ENCODE measurements at regions not wholly inside any gene's neighbourhood (a gene's known extent, or its start where the extent isn't known, plus 50 kb on each side); places are given as distances from the start of the nearest gene placed in this dataset.
A peak's percentile ranks its signal among the peaks of the same experiment; 100 is the strongest.
"Not testable (repeated sequence)": the region's sequence is repeated elsewhere in the genome, so short reads cannot be mapped to it uniquely, and the experiment has no call there.

GRCh38 chr10:38209332-38209731 lies 115.2 kb downstream of the ZNF37A start:
- DNase-seq = no peak

DNA sequence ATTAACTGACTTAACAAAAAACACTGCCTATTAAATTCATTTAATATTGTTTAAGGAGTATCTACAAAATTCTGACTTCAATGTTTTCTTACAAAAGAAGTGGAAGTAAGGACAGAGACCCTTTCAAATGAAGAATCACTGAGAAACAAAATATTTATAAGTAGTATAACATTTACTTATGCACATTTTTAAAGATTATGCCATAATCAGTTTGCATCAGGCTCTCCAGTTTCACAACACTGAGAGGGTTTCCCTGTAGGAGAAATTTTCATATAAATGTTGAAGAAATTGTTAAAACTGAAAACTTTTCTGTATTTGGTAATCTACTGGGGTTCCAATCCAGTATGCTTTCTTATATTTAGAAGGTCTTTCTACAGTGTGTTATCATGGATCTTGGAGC lies 115.6 kb downstream of the ZNF37A start:
- not testable (repeated sequence) for DNase-seq

- no peak for DNase-seq
Observed at GRCh38 chr10:38212460-38212859, 118.3 kb downstream of the ZNF37A start.

DNA sequence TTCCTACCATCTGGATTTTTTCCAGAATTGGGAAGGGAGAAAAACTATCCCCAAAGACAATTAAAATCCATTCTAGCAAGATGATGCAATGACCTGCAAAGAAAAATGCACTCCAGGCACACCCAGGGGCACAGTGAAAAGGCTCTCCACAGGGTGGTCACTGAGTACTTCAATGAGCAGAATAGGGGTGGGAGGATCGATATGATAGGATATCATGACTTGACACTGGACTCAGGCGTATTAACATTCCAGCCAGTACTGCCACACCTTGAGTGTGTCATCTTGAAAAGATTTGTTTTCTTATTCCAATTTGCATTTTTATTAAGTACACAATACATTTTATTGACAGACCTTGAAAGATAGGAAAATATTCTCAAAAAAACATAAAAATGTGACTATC lies 132.2 kb downstream of the ZNF37A start:
- no peak for DNase-seq

DNA sequence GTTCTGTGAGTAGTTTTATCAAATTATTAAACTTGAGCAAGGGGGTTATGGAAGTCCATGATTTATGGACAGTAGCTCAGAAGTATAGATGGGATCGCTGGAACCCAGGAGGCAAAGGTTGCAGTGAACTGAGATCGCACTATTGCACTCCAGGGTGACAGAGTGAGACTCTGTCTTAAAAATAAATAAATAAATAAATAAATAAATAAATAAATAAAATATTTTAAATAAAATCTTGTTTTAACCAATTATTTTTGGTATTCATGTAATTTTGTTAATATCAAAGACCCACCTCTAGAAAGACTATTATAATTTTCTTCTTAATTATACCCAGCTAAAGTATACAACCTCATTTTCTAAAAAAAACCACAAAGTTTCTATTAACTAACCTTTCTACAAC lies 134.3 kb downstream of the ZNF37A start:
- no peak for DNase-seq

DNA sequence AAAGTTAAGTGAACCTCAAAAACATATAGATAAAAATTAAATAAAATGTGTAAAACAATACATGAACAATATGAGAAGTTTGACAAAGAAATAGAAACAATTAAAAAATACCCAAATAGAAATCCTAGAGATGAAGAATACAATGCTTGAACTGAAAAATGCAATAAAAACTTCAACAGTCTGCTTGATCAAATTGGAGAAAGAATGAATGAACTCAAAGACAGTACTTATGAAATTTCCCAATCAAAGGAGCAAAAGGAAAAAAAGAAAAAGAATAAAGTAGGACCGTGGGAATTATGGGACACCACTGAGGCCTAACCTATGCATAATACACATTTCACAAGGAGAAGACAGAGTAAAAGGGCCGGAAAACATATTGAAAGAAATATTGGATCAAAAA lies 144.3 kb downstream of the ZNF37A start:
- not testable (repeated sequence) for DNase-seq

DNA sequence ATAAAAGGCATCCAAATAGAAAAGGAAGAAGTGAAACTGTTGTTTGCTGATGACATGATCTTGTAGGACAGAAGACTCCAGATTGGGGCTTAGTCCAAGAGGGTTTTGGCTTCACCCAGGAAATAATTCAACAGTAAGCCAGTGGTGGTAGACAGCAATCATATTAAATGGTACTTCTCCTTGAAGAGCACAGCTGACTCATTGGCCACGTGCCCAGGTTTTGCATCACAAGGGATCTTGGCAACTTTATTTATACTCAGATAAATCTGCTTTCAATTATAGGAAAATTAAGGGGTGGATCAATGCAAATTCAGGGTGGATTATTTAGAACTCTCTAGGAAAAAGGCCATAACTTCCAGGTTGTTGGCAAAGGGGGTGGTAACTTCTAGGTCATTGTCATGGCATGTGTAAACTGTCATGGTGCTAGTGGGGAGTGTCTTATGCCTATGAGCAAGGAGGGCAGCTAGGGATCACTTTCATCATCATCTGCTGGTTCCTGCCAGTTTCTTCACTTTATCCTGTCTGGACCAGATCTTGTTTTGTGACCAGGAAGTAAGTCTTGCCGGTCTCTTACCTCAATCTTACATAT lies 148.0 kb downstream of the ZNF37A start:
- not testable (repeated sequence) for DNase-seq

GRCh38 chr10:38248113-38248512 lies 154.0 kb downstream of the ZNF37A start:
- not testable (repeated sequence) for DNase-seq

DNA sequence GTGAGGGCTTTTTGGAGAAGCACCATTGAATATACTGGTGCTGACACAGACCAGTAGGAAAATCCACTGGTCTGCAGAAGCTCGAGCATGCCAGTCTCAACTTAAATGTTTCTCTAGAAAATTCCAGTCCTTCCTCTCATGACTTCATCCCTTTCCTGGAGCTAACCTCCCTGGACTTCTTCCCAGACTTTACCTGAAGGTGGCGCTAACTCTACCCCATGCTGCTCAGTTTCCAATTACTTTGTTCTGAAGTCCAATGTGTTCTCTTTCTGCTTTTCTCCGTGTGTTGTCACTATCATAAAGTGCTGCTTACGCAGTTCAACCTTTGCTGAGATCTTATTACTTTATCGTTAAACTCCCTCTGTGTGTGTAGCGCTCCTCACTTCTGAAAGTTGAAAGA lies 158.4 kb downstream of the ZNF37A start:
- DNase-seq = not testable (repeated sequence)

DNA sequence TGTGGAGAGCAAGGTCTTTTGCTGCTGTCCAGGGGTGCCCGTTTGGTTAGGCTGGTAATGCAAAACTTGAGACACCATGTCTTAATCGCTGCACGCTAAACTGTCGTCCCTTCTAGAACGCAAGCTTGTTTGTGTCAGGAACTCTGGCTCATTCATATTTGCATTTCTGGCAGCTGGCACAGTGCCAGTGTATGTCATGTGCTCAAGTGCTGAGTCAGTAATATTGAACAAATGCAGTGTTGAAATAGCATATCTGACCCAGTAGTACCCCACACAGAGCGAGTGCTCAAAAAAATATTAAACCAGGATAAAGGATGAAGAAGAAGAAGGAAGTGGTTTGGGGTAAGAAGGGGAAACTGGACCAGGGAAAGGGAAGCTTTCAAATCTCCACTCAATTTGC lies 173.4 kb downstream of the ZNF37A start:
- DNase-seq = not testable (repeated sequence)

- DNase-seq = not testable (repeated sequence)
Observed at GRCh38 chr10:38271031-38271430, 176.9 kb downstream of the ZNF37A start.

- DNase-seq = not testable (repeated sequence)
Observed at GRCh38 chr10:38274879-38275278, 180.7 kb downstream of the ZNF37A start.

- DNase-seq = not testable (repeated sequence)
Observed at GRCh38 chr10:38292560-38292959, 198.4 kb downstream of the ZNF37A start.

DNA sequence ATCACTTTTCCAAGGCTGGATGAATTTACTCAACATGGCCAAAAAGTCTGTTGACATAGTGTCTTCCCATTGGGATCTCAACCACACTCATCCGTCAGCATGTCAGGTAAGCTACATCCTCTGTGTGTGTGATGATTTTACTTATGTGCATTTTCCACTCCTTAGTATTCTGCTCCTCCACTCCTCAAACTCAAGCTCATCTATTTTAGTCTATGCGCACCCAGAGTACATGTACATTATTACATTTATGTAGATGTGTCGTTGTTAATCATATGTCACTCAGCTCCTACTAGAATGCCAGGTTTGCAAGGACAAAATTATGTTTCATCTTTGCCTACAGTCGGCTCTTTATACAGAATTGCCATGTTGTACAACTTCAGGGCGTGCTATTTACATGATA lies 216.0 kb downstream of the ZNF37A start:
- DNase-seq = not testable (repeated sequence)

GRCh38 chr10:38315090-38315805 lies 221.1 kb downstream of the ZNF37A start:
- not testable (repeated sequence) for DNase-seq

- not testable (repeated sequence) for DNase-seq
Observed at GRCh38 chr10:38321393-38321792, 227.3 kb downstream of the ZNF37A start.

- DNase-seq = not testable (repeated sequence)
Observed at GRCh38 chr10:38330306-38330705, 236.2 kb downstream of the ZNF37A start.

DNA sequence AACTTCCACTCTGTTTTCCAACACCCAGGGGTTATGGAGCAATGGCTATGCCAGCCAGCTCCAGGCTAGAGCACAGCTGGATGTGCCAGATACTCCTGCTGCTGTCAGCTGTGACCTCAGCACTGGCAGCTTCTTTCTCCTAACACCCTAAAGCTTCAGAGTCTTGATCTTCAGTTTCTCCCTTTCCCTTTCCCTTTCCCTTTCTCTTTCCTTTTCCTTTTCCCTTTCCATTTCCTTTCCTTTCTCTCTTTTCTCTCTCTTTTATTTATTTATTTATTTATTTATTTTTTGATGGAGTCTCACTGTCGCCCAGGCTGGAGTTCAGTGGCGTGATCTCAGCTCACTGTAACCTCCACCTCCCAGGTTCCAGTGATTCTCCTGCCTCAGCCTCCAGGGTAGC lies 237.0 kb downstream of the ZNF37A start:
- not testable (repeated sequence) for DNase-seq

GRCh38 chr10:38333699-38334098 lies 239.6 kb downstream of the ZNF37A start:
- not testable (repeated sequence) for DNase-seq

GRCh38 chr10:38350645-38351044 lies 256.5 kb downstream of the ZNF37A start:
- not testable (repeated sequence) for DNase-seq

DNA sequence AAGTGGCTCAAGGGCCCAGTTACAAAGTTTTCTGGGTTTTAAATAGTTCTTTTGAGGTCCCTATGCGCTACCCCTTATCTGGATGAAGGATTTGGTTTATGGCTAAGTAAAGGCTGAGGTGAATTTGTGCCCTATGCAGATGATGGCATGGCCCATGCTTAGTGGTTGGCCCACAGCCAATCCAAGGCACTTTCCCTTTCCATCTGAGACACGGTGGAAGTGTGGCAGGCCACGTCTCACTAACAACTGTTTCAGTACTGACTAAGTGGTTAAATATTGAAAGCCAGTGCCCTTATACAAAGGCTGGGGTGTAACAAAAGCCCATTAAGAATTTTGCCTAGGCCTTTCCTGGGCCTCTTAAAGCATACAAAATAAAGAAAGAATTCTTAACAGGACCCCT lies 260.3 kb downstream of the ZNF37A start:
- DNase-seq = not testable (repeated sequence)

- peak; percentile 62 to 64 for DNase-seq
Observed at GRCh38 chr10:38355911-38356526, 261.9 kb downstream of the ZNF37A start.

DNA sequence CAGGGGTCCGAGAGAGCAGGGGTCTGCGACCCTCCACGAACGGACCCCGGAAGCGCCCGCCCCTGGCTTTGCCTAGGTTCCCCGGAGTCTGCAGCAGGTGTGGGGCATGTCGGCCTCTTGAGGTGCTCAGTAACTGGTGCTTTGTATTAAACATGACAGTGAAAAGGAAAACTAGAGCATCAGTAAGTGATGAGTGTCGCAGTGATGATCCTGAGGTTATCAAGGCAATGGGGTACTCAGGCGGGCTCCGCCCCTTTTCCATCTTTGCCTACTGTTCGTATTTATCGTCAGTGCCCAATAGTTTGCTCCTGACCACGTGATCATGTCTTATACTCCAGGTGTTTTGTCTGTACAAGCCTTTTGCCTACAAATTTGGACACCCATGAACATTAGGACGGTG lies 262.4 kb downstream of the ZNF37A start:
- DNase-seq = not testable (repeated sequence)

DNA sequence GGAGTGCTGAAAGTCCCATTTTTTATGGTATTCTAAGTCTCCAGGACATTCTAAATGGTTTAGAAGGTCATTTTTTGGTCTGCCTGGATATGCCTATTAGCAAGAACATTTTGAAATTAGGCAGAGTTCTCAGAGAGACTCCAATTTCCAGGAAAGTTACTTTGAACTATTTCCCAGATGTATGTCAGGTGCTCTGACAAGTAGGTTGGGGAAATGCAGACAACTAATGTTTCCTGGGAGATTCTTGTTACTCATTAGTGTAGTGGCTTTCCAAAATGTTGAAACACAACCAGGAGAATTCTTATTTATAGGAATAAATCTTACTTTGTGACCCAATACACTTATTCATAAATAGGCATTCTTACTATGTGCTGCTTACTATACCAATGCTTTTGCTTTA lies 268.4 kb downstream of the ZNF37A start:
- DNase-seq = not testable (repeated sequence)

Data from stimulated activated CD4-positive, alpha-beta T cell treated with anti-CD3 and anti-CD28 coated beads, Interleukin-2, amount 100 ng/mL, for 48 hours (primary cell).